ENCODE measurements at regions not wholly inside any gene's neighbourhood (a gene's known extent, or its start where the extent isn't known, plus 50 kb on each side); places are given as distances from the start of the nearest gene placed in this dataset.
"Not testable (repeated sequence)": the region's sequence is repeated elsewhere in the genome, so short reads cannot be mapped to it uniquely, and the experiment has no call there.

- no peak for TF ChIP-seq CTCF (IDR thresholded peaks at IDR 0.05; ENCODE audit: unreplicated experiment)
- Mint-ChIP-seq H3K27ac (no peak overlapping the region), H3K27me3 (peaks cover 27% of the 10 kb centered on the region), H3K36me3 (ENCODE audit: insufficient read depth) (no peaks in the 10 kb centered on the region), H3K9me3 (ENCODE audit: low read depth) (peaks cover 8% of the 10 kb centered on the region), H3K4me1 (ENCODE audit: low read depth) (peaks cover 17% of the 10 kb centered on the region), H3K4me3 (ENCODE audit: low read depth) (no peak overlapping the region)
- no peak for DNase-seq (ENCODE audit: low spot score, unreplicated experiment)
These were observed 994.8 kb upstream of the WWC1 start for GRCh38 chr5:167296661-167297060.

GRCh38 chr5:167299861-167300260, 991.6 kb upstream of the WWC1 start:
- H3K27me3 Mint-ChIP-seq = peaks cover 57% of the 10 kb centered on the region
- not testable (repeated sequence) for DNase-seq (ENCODE audit: low spot score, unreplicated experiment); H3K4me3 Mint-ChIP-seq (ENCODE audit: low read depth); H3K9me3 Mint-ChIP-seq (ENCODE audit: low read depth); H3K4me1 Mint-ChIP-seq (ENCODE audit: low read depth); H3K36me3 Mint-ChIP-seq (ENCODE audit: insufficient read depth); H3K27ac Mint-ChIP-seq

DNA sequence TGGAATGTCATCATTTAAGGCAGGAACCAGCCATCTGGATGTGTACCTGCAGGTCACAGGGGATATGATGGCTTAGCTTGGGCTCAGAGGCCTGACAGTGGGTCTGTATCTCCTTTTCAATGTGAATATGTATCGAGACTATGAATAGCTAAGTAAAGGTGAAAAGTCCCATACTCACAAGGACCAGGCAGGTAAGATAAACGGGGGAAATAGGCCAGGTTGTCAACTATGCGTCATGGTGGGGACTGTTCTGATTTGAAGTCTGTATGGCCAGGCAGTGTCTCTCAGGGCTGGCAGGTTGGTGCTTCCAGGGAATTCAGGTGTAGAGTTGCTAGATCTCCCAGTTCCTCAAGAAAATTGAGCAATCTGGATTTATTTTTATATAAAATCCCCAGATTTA, 987.9 kb upstream of the WWC1 start:
- Mint-ChIP-seq H3K9me3 (ENCODE audit: low read depth) (no peaks in the 10 kb centered on the region), H3K4me1 (ENCODE audit: low read depth) (peaks cover 3% of the 10 kb centered on the region), H3K27ac (no peak overlapping the region), H3K27me3 (peaks cover 82% of the 10 kb centered on the region), H3K4me3 (ENCODE audit: low read depth) (no peak overlapping the region), H3K36me3 (ENCODE audit: insufficient read depth) (no peaks in the 10 kb centered on the region)
- TF ChIP-seq CTCF (IDR thresholded peaks at IDR 0.05; ENCODE audit: unreplicated experiment) = no peak
- DNase-seq (ENCODE audit: low spot score, unreplicated experiment) = no peak

- TF ChIP-seq CTCF (IDR thresholded peaks at IDR 0.05; ENCODE audit: unreplicated experiment) = no peak
- no peak overlapping the region for H3K27ac Mint-ChIP-seq
- H3K9me3 Mint-ChIP-seq (ENCODE audit: low read depth) = no peaks in the 10 kb centered on the region
- no peak overlapping the region for H3K4me3 Mint-ChIP-seq (ENCODE audit: low read depth)
- no peak for DNase-seq (ENCODE audit: low spot score, unreplicated experiment)
- H3K4me1 Mint-ChIP-seq (ENCODE audit: low read depth) = peaks cover 1% of the 10 kb centered on the region
- no peaks in the 10 kb centered on the region for H3K36me3 Mint-ChIP-seq (ENCODE audit: insufficient read depth)
- peaks cover 77% of the 10 kb centered on the region for H3K27me3 Mint-ChIP-seq
These were observed 986.5 kb upstream of the WWC1 start for GRCh38 chr5:167304834-167305469.

DNA sequence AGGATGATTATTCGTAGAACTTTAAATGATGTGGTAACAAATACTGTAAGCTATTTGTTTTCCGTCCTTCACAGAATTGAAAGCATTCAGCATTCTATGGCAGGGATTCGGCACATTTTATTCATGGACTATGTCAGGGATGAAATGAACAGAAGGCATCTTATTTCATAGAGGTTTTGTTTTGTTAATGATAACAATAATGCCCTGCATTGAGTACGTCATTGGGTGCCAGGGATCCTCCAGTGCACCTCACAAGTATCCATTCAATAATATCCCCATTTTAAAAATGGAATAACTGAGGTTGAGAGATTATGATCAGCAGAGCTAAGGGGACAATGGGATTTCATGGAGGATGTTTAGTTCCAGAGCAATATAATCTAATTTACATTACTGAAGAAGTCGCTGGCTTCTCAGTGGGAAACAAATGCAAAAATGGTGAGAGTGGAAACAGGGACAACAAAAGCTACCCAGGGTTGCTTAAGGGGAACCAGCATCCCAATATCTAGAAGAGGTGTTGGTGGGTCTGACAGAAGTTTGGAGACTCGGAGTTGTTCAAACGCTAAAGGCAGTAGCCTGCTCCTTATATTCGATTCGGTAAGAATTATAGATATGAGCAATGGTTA, 985.7 kb upstream of the WWC1 start:
- TF ChIP-seq CTCF (IDR thresholded peaks at IDR 0.05; ENCODE audit: unreplicated experiment) = no peak
- Mint-ChIP-seq H3K4me3 (ENCODE audit: low read depth) (no peak overlapping the region), H3K36me3 (ENCODE audit: insufficient read depth) (no peaks in the 10 kb centered on the region), H3K4me1 (ENCODE audit: low read depth) (peaks cover 1% of the 10 kb centered on the region), H3K9me3 (ENCODE audit: low read depth) (no peaks in the 10 kb centered on the region), H3K27me3 (peaks cover 70% of the 10 kb centered on the region), H3K27ac (no peak overlapping the region)
- no peak for DNase-seq (ENCODE audit: low spot score, unreplicated experiment)

GRCh38 chr5:167307042-167307441, 984.4 kb upstream of the WWC1 start:
- H3K4me3 Mint-ChIP-seq (ENCODE audit: low read depth) = no peak overlapping the region
- H3K9me3 Mint-ChIP-seq (ENCODE audit: low read depth) = no peaks in the 10 kb centered on the region
- DNase-seq (ENCODE audit: low spot score, unreplicated experiment) = no peak
- no peak overlapping the region for H3K27ac Mint-ChIP-seq
- no peaks in the 10 kb centered on the region for H3K36me3 Mint-ChIP-seq (ENCODE audit: insufficient read depth)
- H3K4me1 Mint-ChIP-seq (ENCODE audit: low read depth) = peaks cover 1% of the 10 kb centered on the region
- TF ChIP-seq CTCF (IDR thresholded peaks at IDR 0.05; ENCODE audit: unreplicated experiment) = no peak
- peaks cover 56% of the 10 kb centered on the region for H3K27me3 Mint-ChIP-seq
